A673 (cell line): ENCODE measurements at regions not wholly inside any gene's neighbourhood (a gene's known extent, or its start where the extent isn't known, plus 50 kb on each side); places are given as distances from the start of the nearest gene placed in this dataset.

Experiments
- BruUV-seq: library from RNA; stranded (reverse); fragments of 400-500 nt; replicated peaks from 2 replicates; lab custom pipeline; 2021; lab: Mats Ljungman, UMichigan
- CTCF ChIA-PET: fragments of 300-600 bp; sonication (Branson Sonifier 250); formaldehyde crosslinking; loops from one replicate; lab custom pipeline; 2022; ENCODE audit warnings: antibody characterized with exemption; lab: Charles Lee
- POLR2A ChIA-PET: fragments of 300-600 bp; sonication (Branson Sonifier 250); formaldehyde crosslinking; loops from one replicate; lab custom pipeline; 2022; ENCODE audit warnings: antibody characterized with exemption; ENCODE audit not compliant: low non-redundant PET; lab: Charles Lee
- DNase-seq: peaks from one replicate; pipeline ENCODE4 v3.0.0-alpha.2; 2015; ENCODE audit warnings: low spot score
- H3K27ac ChIP-seq: fragments of 200-600 bp; sonication (generic); 2 replicates; pipeline ENCODE4 v1.5.1; 2016; ENCODE audit warnings: mixed run types, low read depth, mild to moderate bottlenecking, mixed read lengths, antibody characterized with exemption, low read length; ENCODE audit not compliant: poor library complexity, severe bottlenecking
- H3K27me3 ChIP-seq: fragments of 200-600 bp; sonication (generic); replicated peaks from 2 replicates; pipeline ENCODE4 v1.6.1; 2017; ENCODE audit warnings: mixed run types, low read depth, mild to moderate bottlenecking, mixed read lengths, antibody characterized with exemption, low read length; ENCODE audit not compliant: insufficient read depth, poor library complexity
- H3K36me3 ChIP-seq: fragments of 200-600 bp; sonication (generic); 2 replicates; pipeline ENCODE4 v1.6.1; 2016; ENCODE audit warnings: mixed run types, mild to moderate bottlenecking, mixed read lengths, antibody characterized with exemption, low read length; ENCODE audit not compliant: insufficient read depth, poor library complexity, severe bottlenecking
- H3K4me1 ChIP-seq: fragments of 200-600 bp; sonication (generic); 2 replicates; pipeline ENCODE4 v1.6.1; 2017; ENCODE audit warnings: mixed run types, mild to moderate bottlenecking, mixed read lengths, antibody characterized with exemption, low read length; ENCODE audit not compliant: insufficient read depth, poor library complexity, severe bottlenecking
- H3K4me3 ChIP-seq: fragments of 200-600 bp; sonication (generic); 2 replicates; pipeline ENCODE4 v1.5.1; 2016; ENCODE audit warnings: low read depth, mixed run types, mild to moderate bottlenecking, mixed read lengths, low read length; ENCODE audit not compliant: poor library complexity, severe bottlenecking
- H3K9me3 ChIP-seq: fragments of 200-600 bp; sonication (generic); 2 replicates; pipeline ENCODE4 v1.6.1; 2016; ENCODE audit warnings: mixed run types, low read depth, mild to moderate bottlenecking, mixed read lengths, antibody characterized with exemption, low read length; ENCODE audit not compliant: poor library complexity, severe bottlenecking
- EZH2 ChIP-seq: fragments of 200-600 bp; sonication (generic); IDR thresholded peaks from 2 replicates; pipeline ENCODE4 v1.6.1; 2017; ENCODE audit warnings: borderline replicate concordance, low read depth, mild to moderate bottlenecking, mixed read lengths, antibody characterized with exemption, low read length; ENCODE audit not compliant: poor library complexity, severe bottlenecking
- intact Hi-C: fragments of 100-400 bp; cut with micrococcal nuclease; formaldehyde crosslinking; loops from one replicate; pipeline ENCODE4 v1.10.0; 2022; ENCODE audit not compliant: unreplicated experiment
- TF ChIP-seq, protein P1 (sequence below): fragments of 300-800, 200-600 bp; sonication (generic); conservative IDR thresholded peaks from 2 replicates; pipeline ENCODE4 v1.5.1; 2017; ENCODE audit warnings: low read depth, mild to moderate bottlenecking, antibody characterized with exemption, low read length, moderate library complexity, mixed read lengths

DNA sequence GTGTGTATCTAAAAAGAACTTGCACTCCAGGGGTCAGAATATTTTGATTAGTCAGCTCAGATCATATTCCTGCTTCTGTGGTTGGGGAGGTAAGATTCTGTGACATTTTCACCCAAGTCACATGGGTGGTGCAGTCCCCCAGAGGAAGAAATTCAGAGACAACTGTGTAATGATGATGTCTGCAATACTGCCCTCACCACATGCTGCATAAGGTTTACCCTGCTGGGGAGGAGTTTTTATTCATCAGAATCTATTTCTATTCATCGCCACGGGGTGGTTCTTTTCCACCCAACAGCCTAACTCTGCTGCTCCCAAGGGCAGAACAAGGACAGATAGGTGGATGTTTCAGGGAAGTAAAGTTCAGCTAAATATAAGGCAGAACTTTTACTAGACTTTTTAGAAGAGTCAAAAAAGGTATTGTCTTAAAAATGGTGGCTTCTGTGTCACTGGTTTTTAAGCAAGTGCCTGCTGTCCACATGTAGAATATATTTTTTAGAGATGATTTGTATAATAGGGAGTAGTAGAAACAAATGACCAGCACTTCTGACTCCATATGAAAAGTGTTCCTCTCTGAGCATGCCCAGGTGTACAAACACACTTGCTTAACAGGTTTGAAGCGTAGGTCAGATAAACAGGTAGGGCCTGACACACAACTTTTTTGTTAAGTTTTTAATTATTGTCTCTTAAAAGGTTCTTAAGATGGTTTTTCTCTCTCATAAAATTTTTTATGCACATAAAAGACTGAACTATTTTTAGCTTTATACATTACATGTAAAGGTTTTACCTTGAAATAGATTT is 352.7 kb downstream of the LRRC70 start:
- ChIA-PET POLR2A (no interaction called here), CTCF (no interaction called here)
- Histone ChIP-seq H3K27ac (no peak overlapping the region), H3K4me3 (no peak overlapping the region), H3K4me1 (no peaks in the 10 kb centered on the region), H3K36me3 (no peaks in the 10 kb centered on the region), H3K9me3 (no peaks in the 10 kb centered on the region), H3K27me3 (no peaks in the 10 kb centered on the region)
- DNase-seq = no peak
- TF ChIP-seq, protein P1, sequence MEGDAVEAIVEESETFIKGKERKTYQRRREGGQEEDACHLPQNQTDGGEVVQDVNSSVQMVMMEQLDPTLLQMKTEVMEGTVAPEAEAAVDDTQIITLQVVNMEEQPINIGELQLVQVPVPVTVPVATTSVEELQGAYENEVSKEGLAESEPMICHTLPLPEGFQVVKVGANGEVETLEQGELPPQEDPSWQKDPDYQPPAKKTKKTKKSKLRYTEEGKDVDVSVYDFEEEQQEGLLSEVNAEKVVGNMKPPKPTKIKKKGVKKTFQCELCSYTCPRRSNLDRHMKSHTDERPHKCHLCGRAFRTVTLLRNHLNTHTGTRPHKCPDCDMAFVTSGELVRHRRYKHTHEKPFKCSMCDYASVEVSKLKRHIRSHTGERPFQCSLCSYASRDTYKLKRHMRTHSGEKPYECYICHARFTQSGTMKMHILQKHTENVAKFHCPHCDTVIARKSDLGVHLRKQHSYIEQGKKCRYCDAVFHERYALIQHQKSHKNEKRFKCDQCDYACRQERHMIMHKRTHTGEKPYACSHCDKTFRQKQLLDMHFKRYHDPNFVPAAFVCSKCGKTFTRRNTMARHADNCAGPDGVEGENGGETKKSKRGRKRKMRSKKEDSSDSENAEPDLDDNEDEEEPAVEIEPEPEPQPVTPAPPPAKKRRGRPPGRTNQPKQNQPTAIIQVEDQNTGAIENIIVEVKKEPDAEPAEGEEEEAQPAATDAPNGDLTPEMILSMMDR = no peak
- TF ChIP-seq EZH2 = no peak
- intact Hi-C loops = no loop called here
- BruUV-seq = no TSS peak

DNA sequence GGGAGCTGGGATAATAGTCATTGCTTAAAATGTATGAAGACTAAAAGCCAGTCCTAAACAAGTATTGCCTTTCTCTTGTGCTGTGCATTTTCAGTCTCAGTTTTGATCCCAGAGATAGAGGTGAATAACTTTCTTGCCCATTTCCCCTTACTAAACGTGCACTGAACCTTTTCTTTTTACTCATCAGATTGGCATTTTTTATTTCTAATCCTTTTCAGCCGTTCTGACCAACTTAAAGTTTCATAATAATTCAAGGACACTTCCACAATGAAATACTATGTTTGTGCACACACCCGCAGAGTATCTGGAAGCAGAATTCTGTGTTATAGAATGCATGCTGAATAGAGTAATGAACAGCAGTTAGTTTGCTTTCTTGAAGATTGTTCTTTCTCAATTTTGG is 343.6 kb downstream of the LRRC70 start:
- ChIA-PET CTCF (no interaction called here), POLR2A (no interaction called here)
- intact Hi-C loops = no loop called here
- no peaks in the 10 kb centered on the region for H3K9me3 ChIP-seq
- H3K27ac ChIP-seq = no peak overlapping the region
- BruUV-seq = no TSS peak
- no peaks in the 10 kb centered on the region for H3K4me1 ChIP-seq
- no peak overlapping the region for H3K4me3 ChIP-seq
- peaks cover 10% of the 10 kb centered on the region for H3K27me3 ChIP-seq
- H3K36me3 ChIP-seq = no peaks in the 10 kb centered on the region
- no peak for DNase-seq
- TF ChIP-seq EZH2 = no peak
- TF ChIP-seq, protein P1 = no peak

DNA sequence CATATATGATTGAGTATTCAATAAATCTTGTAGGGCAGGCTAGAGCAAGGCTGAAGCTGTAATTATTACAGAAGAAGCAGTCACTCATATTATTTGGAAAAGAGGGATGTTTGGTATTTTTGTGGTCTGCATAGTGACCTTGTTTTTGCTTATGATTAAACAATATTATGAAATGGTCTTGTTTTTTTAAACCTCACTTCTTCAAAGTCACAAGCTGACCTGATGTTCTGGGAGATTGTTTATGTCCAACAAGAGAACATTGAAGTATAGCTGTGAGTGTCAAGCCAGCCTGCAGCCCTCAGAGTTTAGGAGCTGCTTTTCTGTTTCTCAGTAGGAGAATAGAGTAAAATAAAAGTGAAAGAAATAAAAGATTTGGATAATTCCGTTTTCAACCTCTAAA is 342.2 kb downstream of the LRRC70 start:
- H3K36me3 ChIP-seq = no peaks in the 10 kb centered on the region
- BruUV-seq = no TSS peak
- ChIA-PET CTCF (no interaction called here), POLR2A (no interaction called here)
- no peak overlapping the region for H3K4me3 ChIP-seq
- DNase-seq = no peak
- H3K27ac ChIP-seq = no peak overlapping the region
- TF ChIP-seq, protein P1 = no peak
- no peak for TF ChIP-seq EZH2
- intact Hi-C loops = no loop called here
- no peaks in the 10 kb centered on the region for H3K4me1 ChIP-seq
- no peaks in the 10 kb centered on the region for H3K9me3 ChIP-seq
- H3K27me3 ChIP-seq = peaks cover 10% of the 10 kb centered on the region
